Effector memory CD4-positive, alpha-beta T cell (primary cell): ENCODE measurements at regions not wholly inside any gene's neighbourhood (a gene's known extent, or its start where the extent isn't known, plus 50 kb on each side); places are given as distances from the start of the nearest gene placed in this dataset.

ENCODE experiments used
- DNase-seq, 3 donors: peaks; one replicate each; pipeline ENCODE4 v3.0.0-alpha.2; 2020
- H3K27ac ChIP-seq: 2 replicates; pipeline ENCODE4 v1.7.0; 2013; ENCODE audit warnings: mild to moderate bottlenecking, low read length, moderate library complexity; ENCODE audit not compliant: insufficient read depth, poor library complexity, severe bottlenecking
- H3K27me3 ChIP-seq: replicated peaks from 2 replicates; pipeline ENCODE4 v1.7.0; 2013; ENCODE audit warnings: mild to moderate bottlenecking, low read length; ENCODE audit not compliant: insufficient read depth, control insufficient read depth, poor library complexity, severe bottlenecking
- H3K36me3 ChIP-seq: 2 replicates; pipeline ENCODE4 v1.7.0; 2013; ENCODE audit warnings: mild to moderate bottlenecking, low read length, moderate library complexity; ENCODE audit not compliant: control insufficient read depth, insufficient read depth
- H3K4me1 ChIP-seq: 2 replicates; pipeline ENCODE4 v1.7.0; 2013; ENCODE audit warnings: low read length, mild to moderate bottlenecking; ENCODE audit not compliant: control insufficient read depth, insufficient read depth, poor library complexity, severe bottlenecking
- H3K4me3 ChIP-seq: 2 replicates; pipeline ENCODE4 v1.7.0; 2013; ENCODE audit warnings: low read length, low read depth, mild to moderate bottlenecking; ENCODE audit not compliant: insufficient read depth, poor library complexity, severe bottlenecking
- H3K9me3 ChIP-seq: 2 replicates; pipeline ENCODE4 v1.7.0; 2013; ENCODE audit warnings: mild to moderate bottlenecking, low read length, moderate library complexity; ENCODE audit not compliant: control insufficient read depth

- Histone ChIP-seq H3K27me3 (no peaks in the 10 kb centered on the region), H3K4me1 (peaks cover 6% of the 10 kb centered on the region), H3K27ac (no peak overlapping the region), H3K4me3 (no peak overlapping the region), H3K36me3 (no peaks in the 10 kb centered on the region), H3K9me3 (no peaks in the 10 kb centered on the region)
- DNase-seq, result no peak
Observed at GRCh38 chr4:78722320-78722719, 53.8 kb upstream of the BMP2K start.

- Histone ChIP-seq H3K4me3 (no peak overlapping the region), H3K4me1 (peaks cover 6% of the 10 kb centered on the region), H3K36me3 (no peaks in the 10 kb centered on the region), H3K27me3 (no peaks in the 10 kb centered on the region), H3K27ac (no peak overlapping the region), H3K9me3 (no peaks in the 10 kb centered on the region)
- no peak for DNase-seq
Observed at GRCh38 chr4:78722878-78723277, 53.3 kb upstream of the BMP2K start.
